PC-3 (cell line): ENCODE measurements at regions not wholly inside any gene's neighbourhood (a gene's known extent, or its start where the extent isn't known, plus 50 kb on each side); places are given as distances from the start of the nearest gene placed in this dataset.

Experiments used
- ATAC-seq: fragments of 200-7000 bp; cut with Tn5 transposase; 2 replicates; pipeline ENCODE4 v1.9.1; 2020; ENCODE audit warnings: mild to moderate bottlenecking, moderate library complexity
- BruUV-seq: library from RNA; stranded (reverse); fragments of 400-500 nt; replicated peaks from 2 replicates; lab custom pipeline; 2021; lab: Mats Ljungman, UMichigan
- CTCF ChIA-PET: fragments of 300-600 bp; sonication (Branson Sonifier 250); formaldehyde crosslinking; loops from one replicate; lab custom pipeline; 2022; ENCODE audit warnings: antibody characterized with exemption; lab: Charles Lee
- POLR2A ChIA-PET: fragments of 300-600 bp; sonication (Branson Sonifier 250); formaldehyde crosslinking; loops from one replicate; lab custom pipeline; 2022; ENCODE audit warnings: antibody characterized with exemption; ENCODE audit not compliant: unreplicated experiment; lab: Charles Lee
- DNase-seq: peaks from one replicate; pipeline ENCODE4 v3.0.0-alpha.2; 2015
- H2AFZ ChIP-seq: fragments of 300-600 bp; sonication (generic); 2 replicates; pipeline ENCODE4 v1.6.0; 2016; ENCODE audit warnings: antibody characterized with exemption, low read length
- H3F3A ChIP-seq: fragments of 300-600 bp; sonication (generic); one replicate; pipeline ENCODE4 v1.6.0; 2017; ENCODE audit warnings: antibody characterized with exemption, low read length, control low read depth, mild to moderate bottlenecking; ENCODE audit not compliant: unreplicated experiment
- H3K27ac ChIP-seq: fragments of 300-600 bp; sonication (generic); 2 replicates; pipeline ENCODE4 v1.5.1; 2016; ENCODE audit warnings: mild to moderate bottlenecking, low read length
- H3K27me3 ChIP-seq: fragments of 300-600 bp; sonication (generic); 2 replicates; pipeline ENCODE4 v1.6.1; 2016; ENCODE audit warnings: low read length, mixed read lengths
- H3K36me3 ChIP-seq: fragments of 300-600 bp; sonication (generic); 2 replicates; pipeline ENCODE4 v1.6.1; 2016; ENCODE audit warnings: low read depth, mixed run types, low read length, mixed read lengths
- H3K4me1 ChIP-seq: fragments of 300-600 bp; sonication (generic); 2 replicates; pipeline ENCODE4 v1.5.1; 2016; ENCODE audit warnings: low read length; ENCODE audit not compliant: insufficient read depth
- H3K4me2 ChIP-seq: fragments of 300-600 bp; sonication (generic); 2 replicates; pipeline ENCODE4 v1.6.0; 2016; ENCODE audit warnings: low read length
- H3K4me3 ChIP-seq: fragments of 300-600 bp; sonication (generic); 2 replicates; pipeline ENCODE4 v1.5.1; 2016; ENCODE audit warnings: mild to moderate bottlenecking, low read length, mixed read lengths
- H3K79me2 ChIP-seq: fragments of 300-600 bp; sonication (generic); 2 replicates; pipeline ENCODE4 v1.6.1; 2017; ENCODE audit warnings: low read length, mixed read lengths
- H3K9ac ChIP-seq: fragments of 300-600 bp; sonication (generic); 2 replicates; pipeline ENCODE4 v1.6.0; 2016; ENCODE audit warnings: mild to moderate bottlenecking, low read length
- H3K9me2 ChIP-seq: fragments of 300-600 bp; sonication (generic); replicated peaks from 2 replicates; pipeline ENCODE4 v1.6.1; 2016; ENCODE audit warnings: mixed run types, low read length, mixed read lengths
- H3K9me3 ChIP-seq: fragments of 300-600 bp; sonication (generic); 2 replicates; pipeline ENCODE4 v1.6.1; 2016; ENCODE audit warnings: low read length, mixed read lengths
- H4K20me1 ChIP-seq: fragments of 300-600 bp; sonication (generic); 2 replicates; pipeline ENCODE4 v1.6.1; 2016; ENCODE audit warnings: low read length, mixed read lengths
- EZH2 ChIP-seq: fragments of 300-600 bp; sonication (generic); IDR thresholded peaks from one replicate; pipeline ENCODE4 v1.6.1; 2017; ENCODE audit warnings: antibody characterized with exemption, mild to moderate bottlenecking, low read length; ENCODE audit not compliant: unreplicated experiment
- EZH2phosphoT487 ChIP-seq: fragments of 300-600 bp; sonication (generic); IDR thresholded peaks from 2 replicates; pipeline ENCODE4 v1.6.1; 2018; ENCODE audit warnings: mild to moderate bottlenecking, antibody characterized with exemption, low read length, borderline replicate concordance
- intact Hi-C: fragments of 100-400 bp; cut with micrococcal nuclease; formaldehyde crosslinking; loops from 2 replicates; pipeline ENCODE4 v1.9.0; 2023
- TF ChIP-seq, protein P1 (sequence below): fragments of 300-600 bp; sonication (generic); conservative IDR thresholded peaks from 2 replicates; pipeline ENCODE4 v1.5.1; 2017; ENCODE audit warnings: antibody characterized with exemption, low read depth, mild to moderate bottlenecking, low read length

DNA sequence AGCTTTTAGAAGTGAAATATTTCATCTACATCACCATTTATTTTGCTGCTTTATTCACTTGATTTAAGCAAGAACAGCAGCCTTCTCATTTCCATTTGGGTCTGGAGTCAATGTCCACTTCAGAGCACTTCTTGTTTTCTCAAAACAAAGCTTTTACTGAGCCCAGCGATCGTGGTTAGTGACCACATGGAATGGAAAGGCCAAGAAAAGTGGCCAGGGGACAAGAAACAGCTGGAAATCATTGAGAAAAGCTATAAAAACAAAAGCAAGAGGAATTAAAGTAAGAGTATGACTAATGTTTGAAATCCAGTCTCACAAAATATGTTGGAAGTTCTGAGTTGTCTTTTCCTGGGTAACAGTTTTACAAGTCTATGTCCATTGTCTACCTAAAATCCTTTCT is 328.4 kb upstream of the INTU start:
- Histone ChIP-seq H3F3A (no peaks in the 10 kb centered on the region), H3K4me2 (no peak overlapping the region), H3K27ac (no peak overlapping the region), H3K4me1 (no peaks in the 10 kb centered on the region), H3K9ac (no peak overlapping the region), H4K20me1 (no peaks in the 10 kb centered on the region), H3K4me3 (no peak overlapping the region), H3K9me3 (no peaks in the 10 kb centered on the region), H3K79me2 (no peaks in the 10 kb centered on the region), H2AFZ (no peak overlapping the region), H3K9me2 (no peaks in the 10 kb centered on the region), H3K36me3 (no peaks in the 10 kb centered on the region), H3K27me3 (no peaks in the 10 kb centered on the region)
- BruUV-seq = no TSS peak
- no peak for DNase-seq
- ChIA-PET CTCF (no interaction called here), POLR2A (no interaction called here)
- intact Hi-C loops = no loop called here
- ATAC-seq = no peak
- TF ChIP-seq, protein P1, sequence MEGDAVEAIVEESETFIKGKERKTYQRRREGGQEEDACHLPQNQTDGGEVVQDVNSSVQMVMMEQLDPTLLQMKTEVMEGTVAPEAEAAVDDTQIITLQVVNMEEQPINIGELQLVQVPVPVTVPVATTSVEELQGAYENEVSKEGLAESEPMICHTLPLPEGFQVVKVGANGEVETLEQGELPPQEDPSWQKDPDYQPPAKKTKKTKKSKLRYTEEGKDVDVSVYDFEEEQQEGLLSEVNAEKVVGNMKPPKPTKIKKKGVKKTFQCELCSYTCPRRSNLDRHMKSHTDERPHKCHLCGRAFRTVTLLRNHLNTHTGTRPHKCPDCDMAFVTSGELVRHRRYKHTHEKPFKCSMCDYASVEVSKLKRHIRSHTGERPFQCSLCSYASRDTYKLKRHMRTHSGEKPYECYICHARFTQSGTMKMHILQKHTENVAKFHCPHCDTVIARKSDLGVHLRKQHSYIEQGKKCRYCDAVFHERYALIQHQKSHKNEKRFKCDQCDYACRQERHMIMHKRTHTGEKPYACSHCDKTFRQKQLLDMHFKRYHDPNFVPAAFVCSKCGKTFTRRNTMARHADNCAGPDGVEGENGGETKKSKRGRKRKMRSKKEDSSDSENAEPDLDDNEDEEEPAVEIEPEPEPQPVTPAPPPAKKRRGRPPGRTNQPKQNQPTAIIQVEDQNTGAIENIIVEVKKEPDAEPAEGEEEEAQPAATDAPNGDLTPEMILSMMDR = no peak
- TF ChIP-seq EZH2phosphoT487 = no peak

DNA sequence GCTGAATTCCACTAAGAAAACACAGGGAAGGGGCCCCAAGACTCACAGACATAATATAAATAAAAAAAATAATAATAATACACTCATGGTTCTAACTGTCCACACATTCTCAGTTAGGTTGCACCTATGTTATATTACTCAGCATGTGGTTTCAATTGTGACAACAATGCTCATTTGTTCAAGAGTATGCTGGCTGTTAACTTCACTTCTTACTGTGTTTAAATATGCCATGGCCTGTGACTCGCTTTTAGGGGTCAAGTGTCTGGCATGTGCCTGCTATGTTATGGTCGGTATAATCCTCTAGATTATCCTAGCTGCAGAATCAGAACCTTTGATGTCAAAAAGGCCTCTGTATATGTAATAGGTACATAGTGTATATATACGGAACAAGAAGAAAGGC is 324.8 kb upstream of the INTU start:
- H3K9me2 ChIP-seq = no peaks in the 10 kb centered on the region
- no peak overlapping the region for H3K4me2 ChIP-seq
- DNase-seq (no peak), ATAC-seq (no peak)
- TF ChIP-seq EZH2 = no peak
- TF ChIP-seq, protein P1 = no peak
- TF ChIP-seq EZH2phosphoT487 = no peak
- H3F3A ChIP-seq = no peaks in the 10 kb centered on the region
- intact Hi-C loops = no loop called here
- H3K4me3 ChIP-seq = no peak overlapping the region
- ChIA-PET POLR2A (no interaction called here), CTCF (no interaction called here)
- BruUV-seq = no TSS peak
- H3K9me3 ChIP-seq = no peaks in the 10 kb centered on the region
- no peak overlapping the region for H3K27ac ChIP-seq
- H3K9ac ChIP-seq = no peak overlapping the region
- no peaks in the 10 kb centered on the region for H3K79me2 ChIP-seq
- no peaks in the 10 kb centered on the region for H3K4me1 ChIP-seq
- H3K27me3 ChIP-seq = no peaks in the 10 kb centered on the region
- no peaks in the 10 kb centered on the region for H4K20me1 ChIP-seq
- H2AFZ ChIP-seq = no peak overlapping the region
- H3K36me3 ChIP-seq = no peaks in the 10 kb centered on the region

DNA sequence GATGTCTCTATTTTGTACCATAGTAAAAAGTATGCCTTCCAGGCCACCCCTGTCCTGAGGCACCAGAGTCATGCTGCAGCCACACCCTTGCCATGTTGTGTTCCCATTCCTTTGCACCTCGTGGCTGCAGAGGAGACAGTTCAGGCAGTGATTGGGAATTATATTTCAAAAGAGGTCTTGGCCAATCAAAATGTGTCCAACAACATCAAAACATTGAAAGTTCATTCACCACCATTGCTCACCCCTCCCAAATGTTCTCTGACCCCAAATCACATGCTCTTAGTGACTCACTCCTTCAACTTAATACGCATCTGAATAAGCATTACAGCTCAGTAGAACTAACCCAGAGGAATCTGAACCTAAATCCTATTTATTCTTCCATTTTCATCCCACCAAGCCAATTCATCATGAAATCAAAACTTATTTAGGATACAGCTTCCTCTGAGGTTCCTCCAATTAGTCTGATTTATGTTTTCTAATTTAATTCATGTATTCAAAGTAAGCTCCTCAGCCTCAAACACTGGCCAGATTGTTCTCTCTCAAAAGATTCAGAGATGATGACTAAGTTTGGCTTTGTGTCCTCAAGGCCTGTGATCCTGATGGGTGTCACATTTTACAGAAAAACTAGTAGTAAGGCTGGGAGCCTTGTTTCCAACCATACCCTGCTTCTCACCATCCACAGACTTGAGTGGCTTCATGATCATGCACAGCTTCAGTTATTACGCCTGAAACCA is 323.2 kb upstream of the INTU start:
- Histone ChIP-seq H3F3A (no peaks in the 10 kb centered on the region), H3K9ac (no peak overlapping the region), H3K27me3 (no peaks in the 10 kb centered on the region), H3K4me2 (no peak overlapping the region), H3K9me2 (no peaks in the 10 kb centered on the region), H3K27ac (no peak overlapping the region), H3K4me1 (no peaks in the 10 kb centered on the region), H3K4me3 (no peak overlapping the region), H3K9me3 (no peaks in the 10 kb centered on the region), H3K79me2 (no peaks in the 10 kb centered on the region), H2AFZ (no peak overlapping the region), H4K20me1 (no peaks in the 10 kb centered on the region), H3K36me3 (no peaks in the 10 kb centered on the region)
- no TSS peak for BruUV-seq
- intact Hi-C loops = no loop called here
- ATAC-seq (no peak), DNase-seq (no peak)
- POLR2A ChIA-PET = no interaction called here
- CTCF ChIA-PET = no interaction called here
- no peak for TF ChIP-seq EZH2
- TF ChIP-seq EZH2phosphoT487 = no peak
- TF ChIP-seq, protein P1 = no peak
